Activated T-cell treated with anti-CD3 and anti-CD28 coated beads, Interleukin-2, amount 50 U/mL, for 72 hours (primary cell): ENCODE measurements at regions not wholly inside any gene's neighbourhood (a gene's known extent, or its start where the extent isn't known, plus 50 kb on each side); places are given as distances from the start of the nearest gene placed in this dataset.
A peak's percentile ranks its signal among the peaks of the same experiment; 100 is the strongest.

Experiments used
- ATAC-seq, 2 donors: fragments of 150-1000 bp; cut with Tn5 transposase; replicated peaks in 1 of 2; 2 replicates each; pipeline ENCODE4 v1.10.0; 2021; ENCODE audit warnings: moderate library complexity in 2 of 2, mild to moderate bottlenecking in 1 of 2
- DNase-seq, 2 donors: peaks; one replicate each; pipeline ENCODE4 v3.0.0; 2021 to 2022; ENCODE audit warnings: mixed read lengths in 1 of 2
- H3K27ac Mint-ChIP-seq: one replicate; pipeline ENCODE4 v1.8.0; 2022; ENCODE audit warnings: mild to moderate bottlenecking, moderate library complexity, mixed read lengths
- H3K27me3 Mint-ChIP-seq: one replicate; pipeline ENCODE4 v1.8.0; 2022; ENCODE audit warnings: low read depth, mixed read lengths
- H3K36me3 Mint-ChIP-seq, 2 donors: one replicate each; pipeline ENCODE4 v1.8.0; 2022; ENCODE audit warnings: mixed read lengths in 2 of 2, mild to moderate bottlenecking in 1 of 2; ENCODE audit not compliant: insufficient read depth in 2 of 2
- H3K4me1 Mint-ChIP-seq: one replicate; pipeline ENCODE4 v1.8.0; 2022; ENCODE audit warnings: low read depth, mixed read lengths
- H3K4me3 Mint-ChIP-seq, 2 donors: one replicate each; pipeline ENCODE4 v1.8.0; 2022; ENCODE audit warnings: mild to moderate bottlenecking in 2 of 2, mixed read lengths in 2 of 2, moderate library complexity in 2 of 2
- H3K9me3 Mint-ChIP-seq, 2 donors: one replicate each; pipeline ENCODE4 v1.8.0; 2022; ENCODE audit warnings: mixed read lengths in 2 of 2

- Mint-ChIP-seq H3K27me3 (no peaks in the 10 kb centered on the region), H3K36me3 (no peaks in the 10 kb centered on the region), H3K4me3 (no peak overlapping the region), H3K27ac (no peak overlapping the region), H3K4me1 (no peaks in the 10 kb centered on the region), H3K9me3 (peaks cover 3 to 4% of the 10 kb centered on the region in 2 donors)
- DNase-seq (no peak), ATAC-seq (no peak)
Observed at GRCh38 chr7:145520284-145520683, 596.3 kb upstream of the CNTNAP2 start.

GRCh38 chr7:145511004-145511403 is 605.6 kb upstream of the CNTNAP2 start:
- Mint-ChIP-seq H3K36me3 (no peaks in the 10 kb centered on the region), H3K4me3 (no peak overlapping the region), H3K4me1 (no peaks in the 10 kb centered on the region), H3K9me3 (peaks cover 3 to 7% of the 10 kb centered on the region in 2 donors), H3K27me3 (no peaks in the 10 kb centered on the region), H3K27ac (no peak overlapping the region)
- ATAC-seq, result no peak
- DNase-seq, result no peak

GRCh38 chr7:145497911-145498525 is 618.6 kb upstream of the CNTNAP2 start:
- Mint-ChIP-seq H3K27ac (no peak overlapping the region), H3K36me3 (no peaks in the 10 kb centered on the region), H3K4me3 (no peak overlapping the region), H3K27me3 (no peaks in the 10 kb centered on the region), H3K9me3 (peaks cover 3 to 13% of the 10 kb centered on the region in 2 donors), H3K4me1 (no peaks in the 10 kb centered on the region)
- ATAC-seq (no peak), DNase-seq (no peak)

GRCh38 chr7:145490356-145490755 is 626.2 kb upstream of the CNTNAP2 start:
- peaks cover 16 to 18% of the 10 kb centered on the region in 2 donors for H3K9me3 Mint-ChIP-seq
- ATAC-seq (no peak), DNase-seq (no peak)
- H3K27me3 Mint-ChIP-seq, result no peaks in the 10 kb centered on the region
- no peaks in the 10 kb centered on the region for H3K4me1 Mint-ChIP-seq
- no peaks in the 10 kb centered on the region for H3K36me3 Mint-ChIP-seq
- H3K4me3 Mint-ChIP-seq, result no peak overlapping the region
- H3K27ac Mint-ChIP-seq, result no peak overlapping the region

GRCh38 chr7:145489609-145490008 is 627.0 kb upstream of the CNTNAP2 start:
- Mint-ChIP-seq H3K4me1 (no peaks in the 10 kb centered on the region), H3K9me3 (peaks cover 16% of the 10 kb centered on the region in 2 donors), H3K27me3 (no peaks in the 10 kb centered on the region), H3K27ac (no peak overlapping the region), H3K4me3 (no peak overlapping the region), H3K36me3 (no peaks in the 10 kb centered on the region)
- ATAC-seq (no peak), DNase-seq (no peak)

DNA sequence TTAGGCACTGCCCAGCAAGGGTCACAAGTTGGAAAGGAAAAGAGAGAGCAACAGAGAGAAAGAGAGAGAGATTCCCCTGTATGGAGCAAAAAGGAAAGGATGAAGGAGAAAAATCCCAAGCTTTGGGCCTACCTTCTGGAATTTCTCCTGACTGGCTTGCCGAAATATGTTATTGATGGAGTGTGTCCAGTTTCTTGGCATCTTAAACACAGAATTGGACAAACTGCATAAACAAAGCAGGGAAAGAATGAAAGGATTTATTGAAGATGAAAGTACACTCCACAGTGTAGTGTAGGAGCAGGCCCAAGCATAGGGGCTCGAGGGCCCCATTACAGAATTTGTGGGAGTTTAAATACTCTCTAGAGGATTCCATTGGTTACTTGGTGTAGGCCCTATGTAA is 627.8 kb upstream of the CNTNAP2 start:
- H3K27me3 Mint-ChIP-seq, result no peaks in the 10 kb centered on the region
- ATAC-seq, result no peak
- no peaks in the 10 kb centered on the region for H3K4me1 Mint-ChIP-seq
- no peak overlapping the region for H3K27ac Mint-ChIP-seq
- no peak for DNase-seq
- peaks cover 12 to 15% of the 10 kb centered on the region in 2 donors for H3K9me3 Mint-ChIP-seq
- no peak overlapping the region for H3K4me3 Mint-ChIP-seq
- H3K36me3 Mint-ChIP-seq, result no peaks in the 10 kb centered on the region

- ATAC-seq (no peak), DNase-seq (no peak)
- peaks cover 3 to 5% of the 10 kb centered on the region in 2 donors for H3K9me3 Mint-ChIP-seq
- H3K4me1 Mint-ChIP-seq, result no peaks in the 10 kb centered on the region
- H3K4me3 Mint-ChIP-seq, result no peak overlapping the region
- no peaks in the 10 kb centered on the region for H3K36me3 Mint-ChIP-seq
- no peak overlapping the region for H3K27ac Mint-ChIP-seq
- H3K27me3 Mint-ChIP-seq, result no peaks in the 10 kb centered on the region
Observed at GRCh38 chr7:145481985-145482384, 634.6 kb upstream of the CNTNAP2 start.

DNA sequence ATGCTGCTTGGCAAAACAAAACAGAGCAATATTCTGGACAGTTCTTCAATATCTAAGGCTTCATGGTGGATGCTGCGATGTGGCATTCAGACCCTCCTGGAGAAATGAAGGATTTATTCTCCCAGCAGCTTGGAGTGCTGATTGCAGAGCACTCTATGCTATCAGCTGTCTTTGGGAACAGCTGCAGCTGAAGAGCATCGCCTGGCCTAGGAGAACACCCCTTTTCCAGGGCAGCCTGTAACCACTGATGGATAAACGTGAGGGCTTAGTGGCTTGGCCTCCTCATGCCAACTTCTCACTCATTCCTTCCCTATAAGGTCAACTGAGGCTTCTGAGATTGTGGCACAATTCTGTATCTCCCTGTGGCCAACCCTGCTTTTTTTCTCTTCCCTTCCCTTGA is 638.1 kb upstream of the CNTNAP2 start:
- Mint-ChIP-seq H3K4me3 (no peak overlapping the region), H3K27me3 (no peaks in the 10 kb centered on the region), H3K36me3 (no peaks in the 10 kb centered on the region), H3K4me1 (no peaks in the 10 kb centered on the region), H3K9me3 (peaks cover 3 to 10% of the 10 kb centered on the region in 2 donors), H3K27ac (no peak overlapping the region)
- ATAC-seq, result no peak
- DNase-seq, result no peak

GRCh38 chr7:145474009-145474686 is 638.3 kb upstream of the TPK1 start:
- Mint-ChIP-seq H3K27me3 (no peaks in the 10 kb centered on the region), H3K4me1 (no peaks in the 10 kb centered on the region)
- no peak for ATAC-seq

DNA sequence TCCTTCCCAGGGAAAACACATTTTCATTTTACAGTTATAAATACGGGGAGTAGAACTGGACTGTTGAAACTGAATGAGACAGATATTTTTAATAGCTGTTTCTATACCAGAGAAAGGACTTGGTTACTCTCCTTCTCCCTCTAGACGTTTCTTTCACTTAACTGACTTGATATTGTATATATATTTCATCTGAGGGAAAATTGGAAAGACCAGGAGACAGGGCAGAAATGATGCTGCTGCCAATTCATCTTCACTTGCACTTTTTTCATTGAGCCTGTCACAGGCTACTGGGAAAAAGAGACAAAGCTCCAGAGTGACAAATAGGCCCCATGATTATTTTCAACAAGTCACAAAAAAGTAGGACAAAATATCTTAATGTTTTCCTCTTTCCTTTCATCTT is 636.0 kb upstream of the TPK1 start:
- DNase-seq (no peak), ATAC-seq (no peak)
- Mint-ChIP-seq H3K27me3 (no peaks in the 10 kb centered on the region), H3K9me3 (peaks cover 2 to 5% of the 10 kb centered on the region in 2 donors), H3K4me3 (no peak overlapping the region), H3K36me3 (no peaks in the 10 kb centered on the region), H3K27ac (no peak overlapping the region), H3K4me1 (no peaks in the 10 kb centered on the region)

More at GRCh38 chr7:145474009-145474686, 638.3 kb upstream of the TPK1 start:
- DNase-seq, result no peak
- no peak overlapping the region for H3K27ac Mint-ChIP-seq
- no peaks in the 10 kb centered on the region for H3K36me3 Mint-ChIP-seq
- no peak overlapping the region for H3K4me3 Mint-ChIP-seq
- H3K9me3 Mint-ChIP-seq, result peaks cover 2 to 6% of the 10 kb centered on the region in 2 donors

DNA sequence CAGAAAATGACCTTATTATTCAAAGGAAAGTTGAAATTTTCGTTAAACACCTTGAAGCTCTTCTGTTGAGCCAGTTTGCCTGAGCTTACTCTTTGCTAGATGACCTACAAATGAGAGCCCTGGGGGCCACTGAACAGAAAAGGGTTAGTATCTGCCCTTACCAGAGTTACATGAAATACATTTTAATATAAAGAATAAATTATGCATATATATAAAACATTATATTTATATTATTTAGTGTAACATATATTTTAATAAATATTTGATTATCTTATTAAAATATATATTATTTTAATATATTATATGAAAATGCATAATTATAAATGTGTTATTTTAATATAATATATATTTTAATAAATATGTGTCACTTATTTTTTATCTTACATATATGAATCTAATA is 628.4 kb upstream of the TPK1 start:
- peaks cover 4 to 9% of the 10 kb centered on the region in 2 donors for H3K9me3 Mint-ChIP-seq
- no peaks in the 10 kb centered on the region for H3K27me3 Mint-ChIP-seq
- H3K4me3 Mint-ChIP-seq, result no peak overlapping the region
- H3K27ac Mint-ChIP-seq, result no peak overlapping the region
- H3K36me3 Mint-ChIP-seq, result no peaks in the 10 kb centered on the region
- DNase-seq (no peak), ATAC-seq (no peak)
- no peaks in the 10 kb centered on the region for H3K4me1 Mint-ChIP-seq

DNA sequence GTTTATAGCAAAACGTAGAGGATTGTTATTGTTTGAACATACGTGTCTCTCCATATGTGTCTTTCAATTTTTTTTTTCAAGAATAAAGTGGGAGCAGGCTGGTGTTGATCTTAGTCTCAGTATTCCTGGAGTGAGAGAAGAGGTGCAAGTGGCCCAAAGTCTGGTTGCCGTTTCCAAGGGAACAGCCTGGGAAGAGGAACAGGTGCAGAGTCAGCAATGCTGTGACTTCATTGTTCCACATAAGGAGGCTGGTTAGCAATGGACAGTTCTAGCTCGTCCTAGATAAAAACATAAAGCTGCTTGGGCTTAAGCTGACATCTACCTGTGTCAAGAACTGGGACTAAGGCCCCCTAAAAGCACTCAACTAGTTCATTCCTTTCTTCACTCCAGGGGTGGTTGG is 626.6 kb upstream of the TPK1 start:
- Mint-ChIP-seq H3K27ac (no peak overlapping the region), H3K4me1 (no peaks in the 10 kb centered on the region), H3K4me3 (no peak overlapping the region), H3K9me3 (peaks cover 4 to 9% of the 10 kb centered on the region in 2 donors), H3K27me3 (no peaks in the 10 kb centered on the region), H3K36me3 (no peaks in the 10 kb centered on the region)
- ATAC-seq (no peak), DNase-seq (no peak)

DNA sequence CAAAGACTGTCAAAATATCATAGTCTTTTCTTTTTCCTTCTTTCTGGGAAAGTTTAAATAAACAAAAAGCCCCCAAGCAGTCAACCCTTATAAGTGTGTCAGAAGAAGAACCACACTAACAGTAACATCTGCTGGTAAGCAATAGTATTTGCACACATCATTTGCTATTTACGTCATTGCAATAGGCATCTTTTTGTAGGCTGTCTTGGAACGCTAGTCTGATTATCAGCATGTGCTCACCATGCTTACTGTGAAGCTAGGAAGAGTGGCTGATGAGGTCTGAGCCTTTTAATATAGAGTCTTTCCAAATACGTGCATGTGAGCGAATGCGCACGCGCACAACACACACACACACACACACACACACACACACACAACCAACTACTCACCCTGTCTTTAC is 599.0 kb upstream of the TPK1 start:
- H3K4me3 Mint-ChIP-seq, result no peak overlapping the region
- DNase-seq (no peak), ATAC-seq (no peak)
- H3K27ac Mint-ChIP-seq, result no peak overlapping the region
- H3K36me3 Mint-ChIP-seq, result no peaks in the 10 kb centered on the region
- H3K9me3 Mint-ChIP-seq, result peaks cover 4 to 7% of the 10 kb centered on the region in 2 donors
- no peaks in the 10 kb centered on the region for H3K27me3 Mint-ChIP-seq
- H3K4me1 Mint-ChIP-seq, result no peaks in the 10 kb centered on the region

- Mint-ChIP-seq H3K27ac (no peak overlapping the region), H3K27me3 (no peaks in the 10 kb centered on the region), H3K36me3 (no peaks in the 10 kb centered on the region), H3K4me3 (no peak overlapping the region), H3K9me3 (peaks cover 6 to 9% of the 10 kb centered on the region in 2 donors), H3K4me1 (no peaks in the 10 kb centered on the region)
- no peak for DNase-seq
- ATAC-seq, result peak in 1 of 2 donors; percentile 64
Observed at GRCh38 chr7:145431834-145432233, 596.0 kb upstream of the TPK1 start.
